ENCODE measurements at regions not wholly inside any gene's neighbourhood (a gene's known extent, or its start where the extent isn't known, plus 50 kb on each side); places are given as distances from the start of the nearest gene placed in this dataset.

- Mint-ChIP-seq H3K4me1 (peaks cover 3 to 10% of the 10 kb centered on the region in 2 experiments), H3K27ac (no peak overlapping the region), H3K4me3 (no peak overlapping the region), H3K27me3 (ENCODE audit: low read depth) (no peaks in the 10 kb centered on the region; the same call in 1 of the 2 replicates), H3K9me3 (no peaks in the 10 kb centered on the region), H3K36me3 (ENCODE audit: insufficient read depth in 1 of 3, low read depth in 3 of 3) (no peaks in the 10 kb centered on the region)
- H3K9ac ChIP-seq (ENCODE audit: extremely low read depth, insufficient read length, low read length): no peak overlapping the region
- H2BK120ac ChIP-seq (ENCODE audit: low read depth, low read length, poor library complexity, severe bottlenecking): no peak overlapping the region
- no peak overlapping the region for H2BK12ac ChIP-seq (ENCODE audit: insufficient read length, low read depth, low read length)
- no peak for DNase-seq
- H3K18ac ChIP-seq (ENCODE audit: insufficient read length, low read depth, low read length): no peak overlapping the region
- no peaks in the 10 kb centered on the region for H3K79me2 ChIP-seq (ENCODE audit: insufficient read depth, low read length)
- H3K4ac ChIP-seq (ENCODE audit: low read depth, low read length): no peak overlapping the region
- no peak overlapping the region for H4K91ac ChIP-seq (ENCODE audit: insufficient read length, low read depth, low read length)
- H3K4me1 ChIP-seq (ENCODE audit: insufficient read depth, low read length): no peaks in the 10 kb centered on the region; the same call in 1 of the 2 replicates
- no peak overlapping the region for H4K8ac ChIP-seq (replicated peaks; ENCODE audit: insufficient read length, low read depth, low read length)
- H3K4me2 ChIP-seq (ENCODE audit: insufficient read depth, insufficient read length, low read length): no peak overlapping the region
- no peak overlapping the region for H2BK20ac ChIP-seq (ENCODE audit: low read depth, low read length, poor library complexity, severe bottlenecking)
- H3K14ac ChIP-seq (ENCODE audit: insufficient read depth, low read length): no peak overlapping the region
- no peaks in the 10 kb centered on the region for H3K79me1 ChIP-seq (ENCODE audit: insufficient read depth, low read depth, low read length, poor library complexity, severe bottlenecking)
- no peak overlapping the region for H2BK15ac ChIP-seq (ENCODE audit: low read depth, low read length)
- no peak overlapping the region for H4K5ac ChIP-seq (ENCODE audit: insufficient read length, low read depth, low read length)
- H3K27me3 ChIP-seq (ENCODE audit: insufficient read depth, low read length): no peaks in the 10 kb centered on the region
- H2AK5ac ChIP-seq (ENCODE audit: insufficient read length, low read length): no peak overlapping the region
- H3K27ac ChIP-seq (ENCODE audit: insufficient read length, low read depth, low read length): no peak overlapping the region
- no peak overlapping the region for H2BK5ac ChIP-seq (ENCODE audit: insufficient read length, low read length)
- no peaks in the 10 kb centered on the region for H3K23me2 ChIP-seq (ENCODE audit: insufficient read length, low read depth, low read length, poor library complexity, severe bottlenecking)
- H4K20me1 ChIP-seq (ENCODE audit: control insufficient read depth, insufficient read depth, insufficient read length): no peaks in the 10 kb centered on the region
- no CpG with 5 or more reads among the region's 1 CpG for WGBS (ENCODE audit: extremely low coverage, insufficient read length, low lambda C conversion rate)
- H3K23ac ChIP-seq (ENCODE audit: insufficient read length, low read depth, low read length): no peak overlapping the region
- no peak overlapping the region for H3K56ac ChIP-seq (ENCODE audit: insufficient read length, low read depth, low read length)
- no peak for TF ChIP-seq CTCF (conservative IDR thresholded peaks at IDR 0.05)
- H2AFZ ChIP-seq (ENCODE audit: low read length): no peak overlapping the region
- H3T11ph ChIP-seq (ENCODE audit: low read length): no peak overlapping the region
- no peaks in the 10 kb centered on the region for H3K9me3 ChIP-seq (ENCODE audit: control insufficient read depth, low read depth, low read length)
Measured at GRCh38 chr11:130553306-130553705, 104.9 kb downstream of the ADAMTS15 start.

Measured in H9 (cell line).